GM12891 (cell line): ENCODE measurements at regions not wholly inside any gene's neighbourhood (a gene's known extent, or its start where the extent isn't known, plus 50 kb on each side); places are given as distances from the start of the nearest gene placed in this dataset.
A peak's percentile ranks its signal among the peaks of the same experiment; 100 is the strongest.

Experiments
- POLR2A ChIP-seq: IDR thresholded peaks from 2 replicates; pipeline ENCODE4 v1.6.1; 2011; ENCODE audit warnings: low read depth, low read length, control low read depth
- POLR2AphosphoS5 ChIP-seq: IDR thresholded peaks from 2 replicates; pipeline ENCODE4 v1.6.1; 2011; ENCODE audit warnings: low read depth, low read length, control low read depth
- TAF1 ChIP-seq: IDR thresholded peaks from 2 replicates; pipeline ENCODE4 v1.6.1; 2011; ENCODE audit warnings: low read depth, low read length, control low read depth

DNA sequence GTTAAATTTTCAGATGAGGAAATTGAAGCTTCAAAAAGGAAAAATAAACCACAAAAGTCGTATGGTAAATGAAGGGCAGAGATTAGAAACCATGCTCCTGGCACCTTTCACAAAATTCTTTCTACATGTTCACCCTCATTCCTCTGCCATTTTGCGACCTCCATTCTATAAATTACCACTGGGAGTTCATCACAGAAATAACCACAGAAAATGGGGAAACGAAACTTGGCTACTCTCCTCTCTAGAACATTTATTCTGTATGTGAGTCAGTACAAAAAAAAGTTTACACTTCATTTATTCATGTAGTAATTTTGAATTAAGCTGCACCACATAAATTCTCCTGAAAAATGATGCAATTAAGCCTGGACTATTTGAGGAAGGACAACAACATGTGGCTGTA is 320.9 kb upstream of the C1orf87 start:
- 0 out of 2 replicates have a peak, but pooled peaks have one; percentile 13 for TF ChIP-seq TAF1
- no peak for TF ChIP-seq POLR2AphosphoS5
- no peak for TF ChIP-seq POLR2A
